HL-60/S4 (cell line): ENCODE measurements at regions not wholly inside any gene's neighbourhood (a gene's known extent, or its start where the extent isn't known, plus 50 kb on each side); places are given as distances from the start of the nearest gene placed in this dataset.

Experiments used
- in situ Hi-C: fragments of 300-500 bp; cut with MboI; formaldehyde crosslinking; loops from 2 replicates; pipeline ENCODE4 v1.14.3; 2022; ENCODE audit warnings: low sequenced_read_pairs

DNA sequence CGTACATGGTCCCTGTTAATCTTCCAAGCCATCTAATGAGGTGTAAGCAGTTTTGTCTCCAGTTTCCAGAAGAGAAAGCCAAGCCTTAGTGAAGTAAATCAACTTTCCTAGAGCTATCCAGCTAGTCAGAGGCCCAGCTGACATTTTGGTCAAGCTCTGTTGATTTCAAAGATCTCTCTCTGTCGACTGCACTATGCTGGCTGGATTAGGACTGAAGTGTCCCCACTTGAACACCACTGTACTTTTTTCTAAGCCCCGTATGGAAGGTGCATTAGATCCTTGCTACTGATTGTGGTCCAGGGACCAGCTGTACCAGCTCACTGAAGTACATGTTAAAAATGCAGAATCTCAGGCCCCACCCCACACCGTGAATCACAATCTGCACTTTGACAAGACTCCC is 176.5 kb upstream of the NAV2 start:
- in situ Hi-C loops: no loop called here

- in situ Hi-C loops: no loop called here
These were observed 182.1 kb upstream of the NAV2 start for GRCh38 chr11:19530505-19530904.

- in situ Hi-C loops: no loop called here
These were observed 186.5 kb upstream of the NAV2 start for GRCh38 chr11:19526119-19526518.

DNA sequence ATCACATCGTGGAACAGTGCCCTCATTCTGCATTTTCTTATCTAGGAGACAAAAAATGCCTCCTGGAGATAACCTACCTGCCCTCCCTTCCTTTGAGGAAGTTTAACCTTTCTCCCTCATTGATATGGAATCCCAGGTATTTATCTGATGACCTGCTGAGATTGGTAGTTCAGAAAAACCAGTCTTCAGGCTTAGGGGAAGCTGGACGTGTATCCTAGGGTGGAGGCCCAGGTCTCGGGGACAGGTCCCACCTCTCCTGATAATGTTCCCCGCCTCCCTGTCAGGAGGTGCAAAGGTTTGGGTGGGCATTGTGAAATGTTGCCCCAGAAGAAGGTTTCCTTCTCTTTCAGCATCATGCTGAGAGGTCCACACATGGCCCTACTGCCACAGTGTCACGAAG is 186.9 kb upstream of the NAV2 start:
- in situ Hi-C loops: no loop called here

- in situ Hi-C loops: no loop called here
These were observed 187.4 kb upstream of the NAV2 start for GRCh38 chr11:19525276-19525675.

GRCh38 chr11:19524171-19524671 is 188.4 kb upstream of the NAV2 start:
- in situ Hi-C loops: no loop called here

DNA sequence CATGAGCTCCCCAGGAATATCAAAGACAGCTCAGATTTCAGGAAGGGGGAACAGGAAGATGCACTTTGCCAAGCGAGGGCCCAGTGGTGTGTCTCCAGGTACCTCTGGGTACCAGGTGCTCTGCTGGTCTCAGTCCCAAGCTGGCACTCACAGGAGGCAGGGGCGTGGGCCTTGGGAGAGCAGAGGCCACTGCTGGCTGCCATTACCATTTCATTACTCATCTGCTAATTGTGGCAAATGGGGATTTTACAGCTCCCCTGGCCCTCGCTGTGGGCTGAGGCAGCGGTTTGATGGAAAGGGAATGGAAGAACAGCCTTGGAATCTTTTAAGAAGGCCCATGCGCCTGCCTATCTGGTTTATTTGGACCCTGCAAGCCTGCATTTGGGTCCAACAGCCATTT is 192.0 kb upstream of the NAV2 start:
- in situ Hi-C loops: no loop called here

GRCh38 chr11:19519912-19520641 is 192.6 kb upstream of the NAV2 start:
- in situ Hi-C loops: no loop called here

- in situ Hi-C loops: no loop called here
These were observed 193.3 kb upstream of the NAV2 start for GRCh38 chr11:19519353-19519752.

DNA sequence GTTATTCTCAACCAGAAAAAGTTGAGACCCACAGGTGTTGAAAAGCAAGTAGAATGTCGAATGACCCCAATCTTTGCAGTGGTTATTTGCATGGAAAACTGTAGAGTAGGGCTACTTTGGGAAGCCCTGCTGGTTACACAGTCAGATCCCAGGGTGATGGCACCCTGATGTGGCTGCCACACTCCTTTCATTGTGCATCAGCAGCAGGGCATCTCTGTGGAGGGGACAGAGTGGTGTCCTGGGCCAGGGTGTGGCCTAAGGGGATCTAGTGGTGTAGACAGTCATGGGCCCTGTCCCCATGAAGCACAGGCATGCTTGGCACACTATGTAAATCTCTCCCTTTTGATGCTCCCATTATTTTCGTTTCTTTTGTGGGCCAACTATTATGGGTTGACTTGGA is 199.4 kb upstream of the NAV2 start:
- in situ Hi-C loops: no loop called here

DNA sequence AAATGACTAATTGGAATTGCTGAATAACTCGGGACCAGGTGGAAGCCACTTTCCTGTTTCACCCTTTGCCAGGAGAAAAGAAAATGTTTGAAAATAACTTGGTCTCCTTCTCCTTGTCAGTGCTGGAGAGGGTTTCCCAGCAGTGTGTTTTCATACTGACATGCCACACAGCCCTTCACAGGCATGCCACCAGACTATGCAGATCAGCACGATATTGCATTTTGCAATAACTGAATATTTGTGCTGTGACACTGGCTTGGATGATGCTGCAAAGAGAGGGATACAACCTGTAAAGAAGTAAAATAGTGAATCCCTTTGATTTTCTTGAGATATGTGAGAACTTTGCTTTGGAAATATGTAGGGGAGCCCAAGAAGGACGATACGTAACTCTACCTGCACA is 200.0 kb upstream of the NAV2 start:
- in situ Hi-C loops: no loop called here

GRCh38 chr11:19511413-19512183 is 201.0 kb upstream of the NAV2 start:
- in situ Hi-C loops: no loop called here

GRCh38 chr11:19511066-19511412 is 201.6 kb upstream of the NAV2 start:
- in situ Hi-C loops: no loop called here

DNA sequence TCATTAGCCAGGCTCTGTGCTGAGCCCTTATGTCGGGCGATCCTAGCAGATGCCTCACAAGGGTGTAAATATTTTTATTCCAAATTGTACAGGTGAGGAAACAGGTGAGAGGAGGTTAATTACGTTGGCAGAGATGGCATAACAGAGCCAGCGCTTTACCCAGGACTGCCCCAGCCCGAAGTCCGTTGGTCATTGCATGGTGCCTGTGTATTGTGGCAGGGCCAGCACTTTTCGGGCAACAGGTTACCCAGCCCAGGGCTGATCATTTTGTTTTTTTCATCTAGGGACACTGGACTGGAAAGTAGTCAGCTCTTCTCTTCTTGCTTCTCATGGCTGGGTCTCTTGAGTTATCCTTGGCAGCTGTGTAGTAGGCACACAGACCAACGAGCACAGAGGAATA is 202.2 kb upstream of the NAV2 start:
- in situ Hi-C loops: no loop called here

DNA sequence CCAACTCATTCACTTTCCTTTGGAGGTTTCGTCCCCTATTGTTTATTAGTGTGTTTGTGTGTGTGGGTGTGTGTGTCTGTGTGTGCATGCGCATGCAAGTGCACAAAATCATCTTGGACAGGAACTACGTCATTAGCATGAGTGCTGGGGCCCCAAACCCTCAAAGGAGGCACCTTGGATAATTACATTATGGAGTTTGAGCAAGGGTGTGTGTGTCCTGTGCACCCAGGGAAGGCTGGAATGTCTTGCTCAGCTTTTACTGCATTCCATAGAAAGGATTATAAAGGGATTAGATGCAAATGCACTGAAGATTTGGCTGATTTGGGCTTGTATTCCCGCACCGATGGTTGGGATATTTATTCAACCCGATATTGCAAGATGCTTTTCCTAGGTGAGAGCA is 203.4 kb upstream of the NAV2 start:
- in situ Hi-C loops: no loop called here

DNA sequence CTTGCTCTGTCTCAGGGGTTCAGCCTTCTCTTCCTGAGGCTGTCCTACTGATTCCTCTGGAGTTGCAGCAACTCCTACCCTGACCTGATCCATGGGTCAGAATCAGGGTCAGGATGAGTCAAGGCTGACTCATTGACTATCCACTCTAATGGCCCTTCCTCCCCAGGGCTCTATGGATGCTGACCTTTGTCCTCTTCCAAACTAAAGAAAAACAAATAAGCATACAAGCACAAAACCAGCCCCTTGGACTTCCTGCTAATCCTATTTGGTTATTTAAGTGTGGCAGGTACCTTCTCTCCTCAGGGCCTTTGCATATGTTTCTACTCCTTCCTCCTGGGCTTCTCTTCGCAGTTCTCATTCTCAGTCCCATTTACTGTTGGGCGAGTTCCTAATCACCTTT is 204.5 kb upstream of the NAV2 start:
- in situ Hi-C loops: no loop called here

GRCh38 chr11:19506816-19507486 is 205.7 kb upstream of the NAV2 start:
- in situ Hi-C loops: no loop called here

DNA sequence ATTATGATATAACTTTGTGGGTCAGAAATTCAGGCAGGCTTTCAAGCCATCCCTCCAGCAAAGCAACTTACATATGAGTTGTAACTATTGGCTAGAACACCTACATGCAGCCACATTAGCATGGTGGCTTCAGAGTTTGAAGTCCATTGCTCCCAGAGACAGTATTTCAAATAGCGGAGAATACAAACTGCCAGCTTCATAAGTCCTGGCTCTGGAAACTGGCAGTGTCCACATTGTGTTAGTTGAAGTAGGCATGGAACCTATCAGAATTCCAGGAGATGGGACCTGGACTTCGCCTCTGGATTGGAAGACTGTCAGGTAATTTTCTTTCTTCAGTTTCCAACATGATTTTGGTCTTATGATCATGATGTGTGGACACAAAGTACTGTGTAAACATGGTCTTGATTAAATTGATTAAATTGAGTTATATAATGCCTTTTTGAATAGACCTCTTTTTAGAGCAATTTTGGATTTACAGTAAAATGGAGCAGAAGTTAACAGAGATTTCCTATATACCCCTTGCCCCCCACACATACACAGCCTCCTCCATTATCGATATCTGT is 209.9 kb upstream of the NAV2 start:
- in situ Hi-C loops: no loop called here

DNA sequence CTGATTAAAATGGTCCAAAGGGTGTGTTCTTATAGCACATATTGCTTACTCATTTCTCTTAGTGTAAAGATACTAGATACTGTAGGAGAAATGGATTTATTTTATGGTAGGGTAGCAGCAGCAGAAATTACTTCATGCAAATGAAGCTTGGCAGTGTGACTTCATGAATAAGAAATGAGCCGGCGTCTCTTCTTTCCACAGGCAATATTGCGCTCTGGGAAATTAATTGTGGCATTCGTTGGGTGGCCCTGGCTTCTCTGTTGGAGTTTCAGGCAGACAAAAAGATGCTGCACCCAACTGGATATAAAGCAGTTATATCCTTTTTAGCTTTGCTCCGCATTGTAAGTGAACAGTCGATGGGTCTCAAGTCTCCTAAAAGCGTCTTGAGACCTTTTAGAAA is 211.0 kb upstream of the NAV2 start:
- in situ Hi-C loops: no loop called here

GRCh38 chr11:19499999-19500398 is 212.6 kb upstream of the NAV2 start:
- in situ Hi-C loops: no loop called here

- in situ Hi-C loops: no loop called here
These were observed 213.5 kb upstream of the NAV2 start for GRCh38 chr11:19499026-19499669.
